IPS-18c (cell line): ENCODE measurements at regions not wholly inside any gene's neighbourhood (a gene's known extent, or its start where the extent isn't known, plus 50 kb on each side); places are given as distances from the start of the nearest gene placed in this dataset.

ENCODE experiments used
- H3K4me3 ChIP-seq: 2 replicates; pipeline ENCODE4 v1.7.0; 2013; ENCODE audit warnings: low read depth, mild to moderate bottlenecking, low read length, moderate library complexity; ENCODE audit not compliant: insufficient read depth
- H3K9me3 ChIP-seq: one replicate; pipeline ENCODE4 v1.6.1; 2013; ENCODE audit warnings: mild to moderate bottlenecking, low read length, moderate library complexity; ENCODE audit not compliant: control insufficient read depth, insufficient read depth

DNA sequence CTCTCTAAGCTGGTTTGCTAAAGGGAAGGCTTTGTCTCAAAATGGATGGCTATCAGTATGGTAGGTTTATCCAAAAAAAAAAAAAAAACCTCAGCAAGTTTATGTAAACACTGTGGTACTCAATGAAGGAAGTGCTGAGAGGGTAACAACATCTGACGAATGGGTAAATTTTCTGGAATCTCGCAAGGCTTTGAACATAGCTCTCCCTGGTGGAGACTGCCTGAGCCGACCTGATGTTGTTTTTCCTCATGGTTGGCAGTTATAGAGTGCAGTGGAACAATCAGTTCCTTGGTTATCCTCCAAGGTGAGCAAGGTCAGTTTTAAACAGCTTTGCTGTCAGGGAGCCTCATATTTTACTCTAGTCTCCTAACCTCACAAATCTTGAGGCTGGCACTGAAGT is 94.6 kb downstream of the ZPLD1 start:
- H3K9me3 ChIP-seq = no peaks in the 10 kb centered on the region
- no peak overlapping the region for H3K4me3 ChIP-seq

DNA sequence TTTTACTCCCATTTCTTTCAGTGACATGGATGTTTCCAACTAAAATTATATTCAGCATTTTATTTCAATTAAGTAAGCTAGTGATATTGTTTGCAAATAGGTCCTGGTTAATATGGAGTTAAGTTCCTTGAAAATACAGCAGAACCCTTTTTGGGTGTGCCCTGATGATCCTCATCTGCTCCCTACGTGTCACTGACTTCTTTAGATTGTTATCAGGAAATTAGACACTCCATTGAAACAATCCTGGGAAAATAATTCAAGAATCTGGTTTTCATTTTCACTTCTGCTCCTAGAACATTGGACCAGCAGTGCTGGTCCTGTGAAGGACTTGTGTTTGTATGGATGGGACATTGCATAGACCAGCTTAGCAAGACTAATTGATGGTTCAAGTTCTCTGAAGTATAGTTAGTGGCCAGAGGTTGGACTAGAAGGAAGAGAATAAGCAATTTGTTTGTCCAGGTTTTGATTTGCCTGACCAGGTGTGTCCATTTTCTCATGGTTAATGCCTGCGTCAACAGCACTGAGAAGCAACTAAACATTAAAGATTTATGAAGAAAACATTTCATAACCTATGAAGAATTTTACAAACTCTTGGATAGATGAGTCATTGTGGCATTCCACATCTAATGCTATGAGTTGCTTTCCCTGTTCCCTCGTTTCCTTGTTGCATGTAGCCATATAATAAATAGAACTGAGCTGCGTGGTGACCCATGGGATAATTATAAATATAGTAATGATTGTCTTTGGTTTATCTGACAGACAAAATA is 95.8 kb downstream of the ZPLD1 start:
- H3K9me3 ChIP-seq = no peaks in the 10 kb centered on the region
- no peak overlapping the region for H3K4me3 ChIP-seq

DNA sequence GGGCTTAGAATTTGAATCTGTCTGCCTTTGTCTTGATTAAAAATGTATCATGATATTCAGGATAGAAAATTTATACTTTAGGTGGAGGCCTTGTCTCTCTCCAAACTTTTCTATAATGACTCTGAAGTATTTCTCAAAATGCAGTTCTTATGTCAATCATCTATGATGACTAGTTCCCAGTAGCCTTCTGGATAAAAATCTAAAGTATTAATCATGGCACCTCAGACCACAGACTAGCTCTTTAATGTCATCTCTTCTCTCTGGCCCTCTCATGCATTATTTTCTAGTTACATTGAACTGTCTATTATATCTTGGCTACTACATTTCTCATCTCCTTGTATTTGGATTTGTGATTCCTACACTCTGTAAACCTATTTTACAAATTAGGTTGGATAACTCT is 96.9 kb downstream of the ZPLD1 start:
- Histone ChIP-seq H3K4me3 (no peak overlapping the region), H3K9me3 (no peaks in the 10 kb centered on the region)

DNA sequence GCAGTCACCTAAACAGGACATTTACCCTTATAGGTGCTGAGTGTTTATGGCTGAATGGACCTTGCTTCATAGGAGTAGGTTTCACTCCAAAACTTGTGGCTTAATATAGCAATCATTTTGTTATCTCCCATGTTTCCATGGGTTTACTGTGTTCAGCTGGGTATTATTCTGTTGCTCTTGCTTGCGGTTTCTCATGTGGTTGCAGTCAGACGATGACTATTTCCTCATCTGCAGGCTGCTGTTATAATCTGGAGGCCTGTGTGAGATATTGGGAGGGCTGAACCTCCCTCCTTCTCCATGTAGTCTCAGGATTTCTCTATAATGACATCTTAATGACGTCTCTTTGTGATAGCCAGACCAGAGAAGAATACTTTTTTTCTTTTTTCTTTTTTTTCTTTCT is 98.1 kb downstream of the ZPLD1 start:
- no peak overlapping the region for H3K4me3 ChIP-seq
- H3K9me3 ChIP-seq = no peaks in the 10 kb centered on the region

DNA sequence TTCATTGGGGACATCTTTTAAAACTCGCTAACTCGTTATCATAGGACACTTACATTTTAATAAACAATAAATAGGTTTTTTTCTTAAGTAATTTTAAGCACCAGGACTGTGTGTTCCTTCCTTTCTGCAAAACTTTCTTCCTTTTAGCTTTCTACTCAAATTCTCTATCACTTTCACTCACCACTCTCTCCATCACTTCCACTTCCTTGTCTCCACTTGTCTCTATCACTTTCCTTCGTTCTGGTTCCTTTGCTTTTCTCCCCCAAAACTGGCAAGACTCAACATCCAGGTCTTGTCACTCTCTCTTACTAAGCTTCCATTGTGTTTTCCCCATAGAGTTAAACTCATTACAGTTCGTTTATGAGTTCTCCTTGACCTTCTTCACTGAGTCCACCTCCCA is 99.0 kb downstream of the ZPLD1 start:
- Histone ChIP-seq H3K9me3 (no peaks in the 10 kb centered on the region), H3K4me3 (no peak overlapping the region)

DNA sequence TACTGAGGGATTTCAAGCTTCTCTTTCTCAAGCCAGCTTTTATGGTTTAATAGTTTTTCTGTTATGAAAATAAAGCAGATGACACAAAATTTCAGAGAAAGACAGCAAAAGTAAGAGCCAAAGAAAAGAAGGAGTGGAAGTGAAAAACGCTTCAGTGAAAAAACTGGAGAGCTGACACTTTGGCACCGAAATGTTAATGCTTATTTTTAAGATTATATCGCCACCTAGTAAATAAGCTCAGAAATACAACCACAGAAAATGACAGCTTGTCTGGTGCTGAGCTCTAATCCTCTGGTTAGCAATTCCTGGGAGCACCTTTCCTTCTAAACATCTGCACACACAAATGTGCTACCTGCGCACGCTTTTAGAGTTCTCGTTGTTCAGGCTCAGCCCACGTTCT is 101.6 kb downstream of the ZPLD1 start:
- Histone ChIP-seq H3K9me3 (no peaks in the 10 kb centered on the region), H3K4me3 (no peak overlapping the region)

DNA sequence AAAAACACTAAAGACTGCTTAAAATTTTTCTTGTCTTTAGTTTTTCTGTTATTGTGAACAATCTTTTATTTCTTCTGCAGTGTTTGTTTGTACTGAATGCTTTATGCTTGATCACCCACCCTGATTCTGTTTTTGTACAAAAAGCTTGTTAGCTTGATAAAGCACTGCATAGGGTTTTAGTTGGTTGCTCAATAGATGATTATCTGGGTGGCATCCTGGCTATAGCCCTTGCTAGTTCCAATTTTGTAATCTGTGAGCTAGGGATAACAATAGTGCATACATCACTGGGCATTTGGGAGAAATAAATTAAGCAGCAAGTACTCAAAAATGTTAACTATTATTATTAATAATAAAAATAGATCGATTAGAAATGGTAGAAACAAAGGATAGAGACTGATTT is 102.3 kb downstream of the ZPLD1 start:
- Histone ChIP-seq H3K4me3 (no peak overlapping the region), H3K9me3 (no peaks in the 10 kb centered on the region)

DNA sequence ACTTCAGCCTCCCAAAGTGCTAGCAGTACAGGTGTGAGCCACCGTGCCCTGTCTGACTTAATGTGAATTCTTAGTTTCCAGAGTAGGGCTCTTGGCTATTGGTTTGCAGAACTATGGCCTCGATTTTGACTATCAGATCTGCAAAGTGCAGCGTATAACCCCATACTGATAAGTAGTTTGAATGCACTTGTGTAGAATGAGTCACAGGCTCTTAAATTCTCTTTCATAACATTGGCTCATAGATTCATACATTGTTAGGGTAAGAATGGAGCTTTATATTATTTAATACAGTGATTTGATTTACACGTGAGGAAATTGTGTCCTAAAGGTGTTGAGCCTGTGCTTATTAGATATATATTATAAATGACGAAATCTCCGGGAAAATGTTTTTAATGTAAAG is 109.9 kb downstream of the ZPLD1 start:
- H3K9me3 ChIP-seq = no peaks in the 10 kb centered on the region

DNA sequence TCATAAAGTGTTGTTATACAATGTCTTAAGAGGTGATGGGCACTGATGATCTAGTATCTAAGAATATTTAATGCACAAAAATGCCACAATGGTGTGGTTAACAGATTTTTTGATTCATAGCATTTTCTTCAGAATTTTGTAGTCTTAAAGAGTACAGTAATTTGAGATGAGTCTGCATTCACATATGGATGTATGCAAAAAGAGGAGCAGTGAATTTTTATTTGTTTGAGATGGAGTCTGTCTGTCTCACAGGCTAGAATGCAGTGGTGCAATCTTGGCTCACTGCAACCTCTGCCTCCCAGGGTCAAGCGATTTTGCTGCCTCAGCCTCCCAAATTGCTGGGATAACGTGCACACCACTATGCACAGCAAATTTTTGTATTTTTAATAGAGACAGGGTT is 110.5 kb downstream of the ZPLD1 start:
- no peaks in the 10 kb centered on the region for H3K9me3 ChIP-seq

More for the DNA sequence above, 109.9 kb downstream of the ZPLD1 start:
- no peak overlapping the region for H3K4me3 ChIP-seq

DNA sequence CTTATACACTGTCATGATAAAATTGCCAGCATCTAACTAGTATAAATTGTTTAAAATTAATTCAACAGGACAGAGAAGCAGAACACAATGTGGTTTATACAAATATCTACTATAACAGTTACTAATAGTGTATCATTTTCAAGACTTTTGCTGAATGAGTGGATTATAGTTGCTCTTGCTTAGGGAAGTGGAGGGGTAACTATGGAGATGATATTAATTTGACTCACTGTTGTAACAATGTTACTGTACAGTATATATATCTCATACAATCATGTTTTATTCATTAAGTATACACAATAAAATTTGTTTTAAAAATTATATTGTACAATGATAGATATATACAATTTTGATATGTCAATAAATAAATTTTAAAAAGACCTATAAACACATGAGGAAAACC is 119.1 kb downstream of the ZPLD1 start:
- Histone ChIP-seq H3K4me3 (no peak overlapping the region), H3K9me3 (no peaks in the 10 kb centered on the region)

More for the DNA sequence above, 110.5 kb downstream of the ZPLD1 start:
- H3K4me3 ChIP-seq = no peak overlapping the region

DNA sequence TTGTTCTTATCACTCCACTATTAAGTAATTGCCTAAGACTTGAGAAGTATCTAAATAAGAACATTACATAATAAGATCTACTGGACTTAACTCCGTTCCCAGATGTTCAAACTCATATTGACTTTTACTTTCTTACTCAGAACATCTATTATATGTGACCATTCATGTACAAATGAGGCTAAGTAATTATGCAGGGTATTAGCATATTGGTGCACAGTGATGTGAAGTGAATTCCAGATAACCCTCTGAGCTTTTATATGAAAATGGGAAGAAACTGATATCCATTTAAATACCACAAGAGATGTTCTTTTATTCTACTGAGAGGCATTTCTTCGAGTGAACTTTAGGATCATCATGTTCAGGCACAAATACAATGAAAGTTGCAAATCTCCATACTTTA is 135.7 kb downstream of the ZPLD1 start:
- Histone ChIP-seq H3K4me3 (no peak overlapping the region), H3K9me3 (no peaks in the 10 kb centered on the region)

DNA sequence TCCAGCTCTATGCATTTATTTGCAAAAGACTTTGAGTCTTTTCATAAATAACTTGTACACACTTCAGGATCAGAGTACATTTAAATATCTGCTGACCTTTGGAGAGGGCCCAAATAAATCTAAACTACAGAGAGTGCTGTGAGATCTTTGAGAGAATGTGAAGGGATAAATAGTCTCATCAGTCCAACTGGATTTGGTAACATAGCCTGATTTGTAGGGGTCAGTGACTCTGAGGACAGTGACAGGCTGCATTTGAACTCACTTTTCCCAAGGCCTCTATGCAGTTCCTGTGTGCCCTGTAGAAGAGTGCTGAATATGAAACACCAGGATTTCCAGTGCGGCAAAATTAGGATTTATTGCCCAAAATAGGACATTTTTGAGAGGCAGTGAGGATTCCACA is 136.2 kb downstream of the ZPLD1 start:
- H3K9me3 ChIP-seq = no peaks in the 10 kb centered on the region

DNA sequence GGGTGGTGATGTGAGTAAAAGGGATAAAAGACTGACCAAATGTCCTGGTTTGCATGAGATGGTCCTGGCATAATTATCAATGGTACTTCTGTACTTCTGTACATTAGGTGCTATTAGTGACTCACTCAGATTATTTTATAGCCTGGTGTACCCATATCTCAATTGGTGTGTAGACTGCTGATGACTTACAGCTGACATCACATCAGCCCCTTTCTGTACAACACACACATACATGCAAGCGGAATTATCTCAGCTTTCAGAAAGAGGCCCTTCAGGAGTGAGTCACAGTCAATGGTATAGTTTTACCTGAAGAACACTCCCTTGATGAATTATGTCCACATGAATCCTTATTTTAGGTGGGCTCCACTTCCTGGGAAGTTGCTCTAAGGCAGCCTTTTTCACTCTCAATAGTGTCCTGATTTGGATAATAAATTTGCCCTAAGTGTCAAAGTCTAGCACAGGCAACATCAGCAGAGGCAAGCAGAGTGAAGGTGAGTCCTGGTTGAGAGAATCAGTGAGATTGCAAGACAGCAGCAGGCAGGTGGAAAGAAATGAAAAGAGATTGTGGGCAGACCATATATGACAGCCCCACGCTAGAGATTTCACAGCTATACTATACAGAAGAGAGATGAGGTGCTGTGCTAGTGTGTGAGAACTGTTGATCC is 137.0 kb downstream of the ZPLD1 start:
- H3K9me3 ChIP-seq = no peaks in the 10 kb centered on the region
- no peak overlapping the region for H3K4me3 ChIP-seq

More for the DNA sequence above, 136.2 kb downstream of the ZPLD1 start:
- H3K4me3 ChIP-seq = no peak overlapping the region

DNA sequence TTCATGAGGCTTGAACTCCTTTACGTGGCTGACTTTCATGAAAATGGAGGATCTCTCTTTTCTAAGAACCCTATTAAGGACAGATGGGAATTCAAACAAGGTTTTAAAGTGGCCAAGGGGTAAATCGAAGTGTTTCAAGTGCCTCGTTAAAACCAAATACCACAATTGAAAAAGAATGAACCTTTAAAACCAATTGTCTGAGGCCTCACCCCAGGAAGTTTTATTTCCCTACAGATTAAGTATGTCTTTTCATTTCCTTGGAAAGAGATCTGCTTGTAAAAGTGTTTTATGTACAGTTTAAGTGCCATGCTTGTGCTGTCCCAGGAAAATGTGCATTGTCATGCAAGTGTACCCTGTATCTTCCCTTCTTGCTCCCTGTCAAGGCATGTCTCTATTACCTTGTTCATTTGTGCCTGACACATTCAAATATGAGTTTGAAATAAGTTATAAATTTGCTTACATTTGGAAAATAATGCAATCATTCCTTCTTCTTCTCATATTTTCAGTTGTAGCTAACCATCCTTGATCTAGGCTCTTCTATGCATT is 138.7 kb downstream of the ZPLD1 start:
- H3K9me3 ChIP-seq = no peaks in the 10 kb centered on the region
- H3K4me3 ChIP-seq = no peak overlapping the region

DNA sequence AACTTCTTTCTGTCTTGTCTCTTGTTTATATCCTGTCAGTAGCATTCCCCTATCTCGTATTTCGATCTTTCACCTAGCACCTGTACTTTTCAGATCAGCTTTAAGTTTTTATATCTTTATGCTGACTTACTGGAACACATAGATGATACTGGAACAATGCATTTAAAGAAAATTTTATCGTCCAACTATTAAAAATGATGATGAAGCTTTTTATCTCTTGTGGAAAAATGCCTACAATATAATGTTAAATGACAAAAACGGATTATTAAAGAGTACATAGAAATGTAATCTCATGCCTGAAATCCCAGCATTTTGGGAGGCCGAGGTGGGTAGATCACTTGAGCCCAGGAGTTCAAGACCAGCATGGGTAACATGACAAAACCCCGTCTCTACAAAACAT is 139.5 kb downstream of the ZPLD1 start:
- Histone ChIP-seq H3K9me3 (no peaks in the 10 kb centered on the region), H3K4me3 (no peak overlapping the region)

DNA sequence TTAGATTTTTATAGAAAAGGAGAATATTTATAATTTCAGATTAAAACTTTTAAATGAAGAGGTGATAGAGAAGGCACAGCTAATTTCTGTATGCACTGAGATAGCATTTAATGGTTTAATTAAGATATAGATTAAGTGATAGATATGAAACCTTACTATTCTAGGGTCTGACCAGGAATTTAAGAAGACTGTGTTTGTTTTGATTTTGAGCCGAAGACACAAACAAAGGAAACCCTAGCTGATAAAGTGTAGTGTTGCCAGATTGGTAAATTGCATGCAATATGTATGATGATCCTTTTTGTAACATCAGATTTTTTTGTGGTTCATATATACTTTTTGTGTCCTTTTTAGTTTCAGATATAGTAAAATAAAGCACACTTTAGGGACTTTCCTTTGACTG is 141.8 kb downstream of the ZPLD1 start:
- H3K9me3 ChIP-seq = no peaks in the 10 kb centered on the region
- no peak overlapping the region for H3K4me3 ChIP-seq

DNA sequence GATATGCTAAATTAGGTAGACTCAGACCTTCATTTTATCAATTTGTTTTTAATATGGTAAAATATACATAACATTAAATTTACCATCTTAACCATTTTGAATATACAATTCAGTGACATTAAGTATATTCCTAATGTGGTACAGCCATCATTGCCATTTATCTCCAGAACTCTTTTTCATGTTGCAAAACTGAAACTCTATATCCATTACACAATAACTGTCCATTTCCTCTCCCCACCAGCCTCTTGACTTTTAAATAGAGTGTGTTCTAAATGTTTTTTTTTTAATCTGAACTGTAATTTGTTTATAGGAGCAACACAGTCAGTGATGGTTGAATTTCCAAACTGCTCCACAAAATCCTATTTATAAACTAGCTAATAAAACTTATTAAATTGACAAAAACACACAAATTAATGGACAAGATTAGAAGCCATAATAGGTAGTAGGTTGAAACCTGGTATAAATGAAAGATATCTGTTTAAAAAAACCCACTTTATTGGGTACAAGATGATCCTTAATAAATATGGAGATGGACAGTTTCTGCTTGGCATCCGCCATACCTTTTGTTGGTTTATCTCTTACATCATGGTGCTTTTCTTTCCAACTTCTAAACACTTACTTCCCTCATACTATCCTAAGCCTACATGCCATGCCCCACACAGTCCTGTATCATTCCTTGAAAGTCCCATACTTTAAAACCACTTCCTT is 142.4 kb downstream of the ZPLD1 start:
- Histone ChIP-seq H3K4me3 (no peak overlapping the region), H3K9me3 (no peaks in the 10 kb centered on the region)

DNA sequence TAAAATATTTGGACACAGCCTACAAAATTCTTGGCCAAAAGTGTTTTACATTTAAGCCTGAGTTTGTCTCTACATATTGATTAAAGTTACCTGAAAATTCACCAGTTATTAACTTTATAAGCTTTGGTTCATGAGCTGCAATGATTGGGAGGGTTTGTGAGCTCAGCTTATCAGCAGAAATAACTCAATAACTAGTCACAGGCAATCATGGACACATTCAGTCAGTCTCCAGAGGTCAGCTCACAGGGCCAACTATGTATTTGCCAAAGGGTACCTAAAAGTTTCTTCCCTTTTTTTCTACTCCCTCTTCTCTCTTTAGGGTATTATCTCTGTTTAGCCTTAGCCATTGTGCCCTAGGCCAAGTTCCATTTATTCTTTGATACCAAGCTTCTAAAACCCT is 145.9 kb downstream of the ZPLD1 start:
- H3K9me3 ChIP-seq = no peaks in the 10 kb centered on the region
- H3K4me3 ChIP-seq = no peak overlapping the region
